Prostate gland (tissue), 2 donors: ENCODE measurements at regions not wholly inside any gene's neighbourhood (a gene's known extent, or its start where the extent isn't known, plus 50 kb on each side); places are given as distances from the start of the nearest gene placed in this dataset.

ENCODE experiments used
- POLR2A ChIP-seq: fragments of 450-650 bp; IDR thresholded peaks from one replicate; pipeline ENCODE4 v1.6.1; 2016; ENCODE audit warnings: antibody characterized with exemption, mild to moderate bottlenecking
- POLR2AphosphoS5 ChIP-seq: sonication (generic); formaldehyde crosslinking; IDR thresholded peaks from one replicate; pipeline ENCODE4 v1.6.1; 2017; ENCODE audit warnings: antibody characterized with exemption
- TF ChIP-seq, protein P1 (sequence below), 4 experiments: fragments of 200-600 bp in 2 of 4; fragments of 450-650 bp in 2 of 4; sonication (generic) in 2 of 4; IDR thresholded peaks; 1 replicate in 3 of 4; 2 replicates in 1 of 4; pipeline ENCODE4 v1.5.1; 2016 to 2019; ENCODE audit warnings: antibody characterized with exemption in 4 of 4, mild to moderate bottlenecking in 2 of 4, moderate library complexity in 2 of 4

DNA sequence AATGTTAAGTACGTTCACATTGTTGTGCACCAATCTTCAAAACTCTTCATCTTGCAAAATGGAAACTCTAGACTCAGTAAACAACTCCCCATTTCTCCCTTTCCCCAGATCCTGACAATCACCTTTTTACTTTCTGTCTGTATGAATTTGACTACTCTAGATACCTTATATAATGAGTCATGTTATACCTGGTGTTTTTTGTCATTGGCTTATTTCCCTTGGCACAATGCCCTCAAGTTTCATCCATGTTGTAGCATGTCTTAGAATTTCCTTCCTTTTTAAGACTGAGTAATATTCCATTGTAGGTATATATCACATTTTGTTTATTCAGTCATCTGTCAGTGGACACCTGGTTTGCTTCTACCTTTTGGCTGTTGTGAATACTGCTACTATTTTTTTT is 399.5 kb downstream of the LMO4 start:
- no peak for TF ChIP-seq POLR2A
- TF ChIP-seq, protein P1, sequence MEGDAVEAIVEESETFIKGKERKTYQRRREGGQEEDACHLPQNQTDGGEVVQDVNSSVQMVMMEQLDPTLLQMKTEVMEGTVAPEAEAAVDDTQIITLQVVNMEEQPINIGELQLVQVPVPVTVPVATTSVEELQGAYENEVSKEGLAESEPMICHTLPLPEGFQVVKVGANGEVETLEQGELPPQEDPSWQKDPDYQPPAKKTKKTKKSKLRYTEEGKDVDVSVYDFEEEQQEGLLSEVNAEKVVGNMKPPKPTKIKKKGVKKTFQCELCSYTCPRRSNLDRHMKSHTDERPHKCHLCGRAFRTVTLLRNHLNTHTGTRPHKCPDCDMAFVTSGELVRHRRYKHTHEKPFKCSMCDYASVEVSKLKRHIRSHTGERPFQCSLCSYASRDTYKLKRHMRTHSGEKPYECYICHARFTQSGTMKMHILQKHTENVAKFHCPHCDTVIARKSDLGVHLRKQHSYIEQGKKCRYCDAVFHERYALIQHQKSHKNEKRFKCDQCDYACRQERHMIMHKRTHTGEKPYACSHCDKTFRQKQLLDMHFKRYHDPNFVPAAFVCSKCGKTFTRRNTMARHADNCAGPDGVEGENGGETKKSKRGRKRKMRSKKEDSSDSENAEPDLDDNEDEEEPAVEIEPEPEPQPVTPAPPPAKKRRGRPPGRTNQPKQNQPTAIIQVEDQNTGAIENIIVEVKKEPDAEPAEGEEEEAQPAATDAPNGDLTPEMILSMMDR (IDR thresholded peaks at IDR 0.05): no peak
- TF ChIP-seq POLR2AphosphoS5: no peak
